Stimulated activated memory B cell treated with anti-CD40 and anti-IgM and Interleukin-4, amounts not matched to agents 10 μg/mL and 1 μg/mL and 100 μg/mL, for 72 hours (primary cell): ENCODE measurements at regions not wholly inside any gene's neighbourhood (a gene's known extent, or its start where the extent isn't known, plus 50 kb on each side); places are given as distances from the start of the nearest gene placed in this dataset.

ENCODE experiments used
- ATAC-seq: fragments of 150-1000 bp; cut with Tn5 transposase; 2 replicates; pipeline ENCODE4 v1.10.0; 2021
- H3K27ac Mint-ChIP-seq: one replicate; pipeline ENCODE4 v1.8.0; 2022; ENCODE audit warnings: mild to moderate bottlenecking, mixed read lengths
- H3K27me3 Mint-ChIP-seq: one replicate; pipeline ENCODE4 v1.8.0; 2022; ENCODE audit warnings: mixed read lengths
- H3K36me3 Mint-ChIP-seq: one replicate; pipeline ENCODE4 v1.8.0; 2022; ENCODE audit warnings: mixed read lengths
- H3K4me1 Mint-ChIP-seq: one replicate; pipeline ENCODE4 v1.8.0; 2022; ENCODE audit warnings: mixed read lengths
- H3K4me3 Mint-ChIP-seq: one replicate; pipeline ENCODE4 v1.8.0; 2022; ENCODE audit warnings: mild to moderate bottlenecking, moderate library complexity, mixed read lengths
- H3K9me3 Mint-ChIP-seq: one replicate; pipeline ENCODE4 v1.8.0; 2022; ENCODE audit warnings: mixed read lengths

- Mint-ChIP-seq H3K4me3 (no peak overlapping the region), H3K36me3 (no peaks in the 10 kb centered on the region), H3K9me3 (no peaks in the 10 kb centered on the region), H3K27me3 (peaks cover 43% of the 10 kb centered on the region), H3K27ac (no peak overlapping the region), H3K4me1 (peaks cover 7% of the 10 kb centered on the region)
- ATAC-seq: no peak
These were observed 210.2 kb upstream of the ADARB2 start for GRCh38 chr10:1947464-1948003.

GRCh38 chr10:1944487-1944886 lies 207.2 kb upstream of the ADARB2 start:
- no peak for ATAC-seq
- peaks cover 29% of the 10 kb centered on the region for H3K27me3 Mint-ChIP-seq
- H3K4me3 Mint-ChIP-seq: no peak overlapping the region
- peaks cover 13% of the 10 kb centered on the region for H3K4me1 Mint-ChIP-seq
- H3K9me3 Mint-ChIP-seq: no peaks in the 10 kb centered on the region
- no peak overlapping the region for H3K27ac Mint-ChIP-seq
- no peaks in the 10 kb centered on the region for H3K36me3 Mint-ChIP-seq

- H3K9me3 Mint-ChIP-seq: no peaks in the 10 kb centered on the region
- H3K4me1 Mint-ChIP-seq: peaks cover 21% of the 10 kb centered on the region
- no peak overlapping the region for H3K4me3 Mint-ChIP-seq
- no peak overlapping the region for H3K27ac Mint-ChIP-seq
- no peak for ATAC-seq
- H3K36me3 Mint-ChIP-seq: no peaks in the 10 kb centered on the region
- peaks cover 14% of the 10 kb centered on the region for H3K27me3 Mint-ChIP-seq
These were observed 205.2 kb upstream of the ADARB2 start for GRCh38 chr10:1942478-1942877.

- Mint-ChIP-seq H3K36me3 (no peaks in the 10 kb centered on the region), H3K27ac (no peak overlapping the region), H3K4me1 (peaks cover 21% of the 10 kb centered on the region), H3K4me3 (peak overlapping the region; percentile 22), H3K27me3 (peaks cover 2% of the 10 kb centered on the region), H3K9me3 (no peaks in the 10 kb centered on the region)
- ATAC-seq: peak; percentile 77
These were observed 201.7 kb upstream of the ADARB2 start for GRCh38 chr10:1939016-1939415.

GRCh38 chr10:1938317-1938716 lies 201.0 kb upstream of the ADARB2 start:
- Mint-ChIP-seq H3K4me1 (peaks cover 21% of the 10 kb centered on the region), H3K27me3 (peaks cover 9% of the 10 kb centered on the region), H3K27ac (no peak overlapping the region), H3K36me3 (no peaks in the 10 kb centered on the region), H3K9me3 (no peaks in the 10 kb centered on the region), H3K4me3 (no peak overlapping the region)
- ATAC-seq: no peak

GRCh38 chr10:1935912-1936311 lies 198.6 kb upstream of the ADARB2 start:
- Mint-ChIP-seq H3K9me3 (no peaks in the 10 kb centered on the region), H3K4me3 (no peak overlapping the region), H3K27ac (no peak overlapping the region), H3K36me3 (no peaks in the 10 kb centered on the region), H3K27me3 (peaks cover 26% of the 10 kb centered on the region), H3K4me1 (peaks cover 23% of the 10 kb centered on the region)
- no peak for ATAC-seq

- Mint-ChIP-seq H3K36me3 (no peaks in the 10 kb centered on the region), H3K4me3 (no peak overlapping the region), H3K27me3 (peaks cover 33% of the 10 kb centered on the region), H3K27ac (no peak overlapping the region), H3K4me1 (peaks cover 13% of the 10 kb centered on the region), H3K9me3 (no peaks in the 10 kb centered on the region)
- ATAC-seq: no peak
These were observed 195.9 kb upstream of the ADARB2 start for GRCh38 chr10:1933215-1933614.

- peaks cover 38% of the 10 kb centered on the region for H3K27me3 Mint-ChIP-seq
- peak; percentile 8 for ATAC-seq
- no peak overlapping the region for H3K27ac Mint-ChIP-seq
- H3K36me3 Mint-ChIP-seq: no peaks in the 10 kb centered on the region
- no peak overlapping the region for H3K4me3 Mint-ChIP-seq
- H3K4me1 Mint-ChIP-seq: peaks cover 13% of the 10 kb centered on the region
- H3K9me3 Mint-ChIP-seq: no peaks in the 10 kb centered on the region
These were observed 195.4 kb upstream of the ADARB2 start for GRCh38 chr10:1932692-1933094.

- Mint-ChIP-seq H3K4me1 (peaks cover 13% of the 10 kb centered on the region), H3K27ac (no peak overlapping the region), H3K4me3 (no peak overlapping the region), H3K27me3 (peaks cover 44% of the 10 kb centered on the region), H3K36me3 (no peaks in the 10 kb centered on the region), H3K9me3 (no peaks in the 10 kb centered on the region)
- ATAC-seq: no peak
These were observed 191.3 kb upstream of the ADARB2 start for GRCh38 chr10:1928606-1929005.

- H3K27ac Mint-ChIP-seq: no peak overlapping the region
- H3K4me1 Mint-ChIP-seq: peaks cover 6% of the 10 kb centered on the region
- H3K9me3 Mint-ChIP-seq: peaks cover 3% of the 10 kb centered on the region
- H3K36me3 Mint-ChIP-seq: no peaks in the 10 kb centered on the region
- peaks cover 60% of the 10 kb centered on the region for H3K27me3 Mint-ChIP-seq
- no peak overlapping the region for H3K4me3 Mint-ChIP-seq
- no peak for ATAC-seq
These were observed 186.7 kb upstream of the ADARB2 start for GRCh38 chr10:1923998-1924397.

- no peak for ATAC-seq
- no peak overlapping the region for H3K4me3 Mint-ChIP-seq
- no peak overlapping the region for H3K27ac Mint-ChIP-seq
- no peaks in the 10 kb centered on the region for H3K36me3 Mint-ChIP-seq
- H3K27me3 Mint-ChIP-seq: peaks cover 60% of the 10 kb centered on the region
- peaks cover 3% of the 10 kb centered on the region for H3K9me3 Mint-ChIP-seq
- peaks cover 6% of the 10 kb centered on the region for H3K4me1 Mint-ChIP-seq
These were observed 186.3 kb upstream of the ADARB2 start for GRCh38 chr10:1923586-1923985.

GRCh38 chr10:1920941-1921340 lies 183.6 kb upstream of the ADARB2 start:
- peaks cover 60% of the 10 kb centered on the region for H3K27me3 Mint-ChIP-seq
- no peak overlapping the region for H3K27ac Mint-ChIP-seq
- H3K4me1 Mint-ChIP-seq: peaks cover 6% of the 10 kb centered on the region
- H3K36me3 Mint-ChIP-seq: no peaks in the 10 kb centered on the region
- H3K4me3 Mint-ChIP-seq: no peak overlapping the region
- peaks cover 3% of the 10 kb centered on the region for H3K9me3 Mint-ChIP-seq
- no peak for ATAC-seq

GRCh38 chr10:1920127-1920526 lies 182.8 kb upstream of the ADARB2 start:
- H3K9me3 Mint-ChIP-seq: peaks cover 3% of the 10 kb centered on the region
- H3K27me3 Mint-ChIP-seq: peaks cover 60% of the 10 kb centered on the region
- peaks cover 6% of the 10 kb centered on the region for H3K4me1 Mint-ChIP-seq
- ATAC-seq: no peak
- no peak overlapping the region for H3K27ac Mint-ChIP-seq
- H3K36me3 Mint-ChIP-seq: no peaks in the 10 kb centered on the region
- H3K4me3 Mint-ChIP-seq: no peak overlapping the region

- Mint-ChIP-seq H3K27me3 (no peaks in the 10 kb centered on the region), H3K9me3 (peaks cover 6% of the 10 kb centered on the region), H3K27ac (no peak overlapping the region), H3K36me3 (no peaks in the 10 kb centered on the region), H3K4me1 (no peaks in the 10 kb centered on the region), H3K4me3 (no peak overlapping the region)
- no peak for ATAC-seq
These were observed 174.4 kb upstream of the ADARB2 start for GRCh38 chr10:1911771-1912170.

GRCh38 chr10:1903982-1904381 lies 166.7 kb upstream of the ADARB2 start:
- Mint-ChIP-seq H3K4me1 (no peaks in the 10 kb centered on the region), H3K4me3 (no peak overlapping the region), H3K9me3 (no peaks in the 10 kb centered on the region), H3K27ac (no peak overlapping the region), H3K27me3 (peaks cover 27% of the 10 kb centered on the region), H3K36me3 (no peaks in the 10 kb centered on the region)
- no peak for ATAC-seq

GRCh38 chr10:1896153-1896552 lies 158.8 kb upstream of the ADARB2 start:
- no peaks in the 10 kb centered on the region for H3K4me1 Mint-ChIP-seq
- H3K27ac Mint-ChIP-seq: no peak overlapping the region
- no peak overlapping the region for H3K4me3 Mint-ChIP-seq
- no peaks in the 10 kb centered on the region for H3K9me3 Mint-ChIP-seq
- no peak for ATAC-seq
- peaks cover 17% of the 10 kb centered on the region for H3K27me3 Mint-ChIP-seq
- no peaks in the 10 kb centered on the region for H3K36me3 Mint-ChIP-seq

GRCh38 chr10:1895691-1896090 lies 158.4 kb upstream of the ADARB2 start:
- Mint-ChIP-seq H3K4me3 (no peak overlapping the region), H3K4me1 (no peaks in the 10 kb centered on the region), H3K27me3 (peaks cover 17% of the 10 kb centered on the region), H3K27ac (no peak overlapping the region), H3K9me3 (no peaks in the 10 kb centered on the region), H3K36me3 (no peaks in the 10 kb centered on the region)
- no peak for ATAC-seq
